ENCODE measurements at regions not wholly inside any gene's neighbourhood (a gene's known extent, or its start where the extent isn't known, plus 50 kb on each side); places are given as distances from the start of the nearest gene placed in this dataset.

DNA sequence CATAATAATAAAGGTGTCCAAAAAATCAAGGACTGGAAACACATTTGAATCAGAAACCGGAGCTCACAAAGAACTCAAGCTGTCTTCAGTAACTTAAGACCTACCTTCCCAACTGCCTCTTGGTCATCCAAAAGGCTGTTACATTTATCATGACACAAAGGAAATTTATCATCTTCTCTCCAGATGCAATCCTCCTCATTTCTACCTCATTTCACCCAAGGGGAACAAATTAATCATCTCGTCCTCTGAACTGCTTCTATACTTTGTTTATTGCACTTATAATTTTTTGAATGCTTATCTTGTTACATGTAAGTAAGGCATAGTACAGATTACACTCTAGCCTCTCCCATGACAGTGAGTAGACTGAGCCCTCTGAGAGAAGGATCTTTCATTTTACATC lies 105.1 kb upstream of the RGPD4 start:
- H3K36me3 ChIP-seq (ENCODE audit: control insufficient read depth, insufficient read depth, low read length) = peaks cover 83% of the 10 kb centered on the region
- no peaks in the 10 kb centered on the region for H3K27me3 ChIP-seq (ENCODE audit: control insufficient read depth in 2 of 2, insufficient read depth in 2 of 2, low read length in 2 of 2)
- H3K4me3 ChIP-seq = no peak overlapping the region
- no peak overlapping the region for H2AFZ ChIP-seq (ENCODE audit: low read depth, low read length)
- TF ChIP-seq DNMT1 (IDR thresholded peaks at IDR 0.05) (no peak), ZFPM2 (CRISPR knock-in tag; IDR thresholded peaks at IDR 0.05) (no peak), KLF10 (CRISPR knock-in tag; IDR thresholded peaks at IDR 0.05) (no peak), PHB (CRISPR knock-in tag; IDR thresholded peaks at IDR 0.05) (no peak), NONO (IDR thresholded peaks at IDR 0.05; ENCODE audit: low read depth in 2 of 2, low read length in 1 of 2) (no peak), MEIS2 (IDR thresholded peaks at IDR 0.05; ENCODE audit: partially characterized antibody) (peak; percentile 45)
- TF ChIP-seq, protein P1, sequence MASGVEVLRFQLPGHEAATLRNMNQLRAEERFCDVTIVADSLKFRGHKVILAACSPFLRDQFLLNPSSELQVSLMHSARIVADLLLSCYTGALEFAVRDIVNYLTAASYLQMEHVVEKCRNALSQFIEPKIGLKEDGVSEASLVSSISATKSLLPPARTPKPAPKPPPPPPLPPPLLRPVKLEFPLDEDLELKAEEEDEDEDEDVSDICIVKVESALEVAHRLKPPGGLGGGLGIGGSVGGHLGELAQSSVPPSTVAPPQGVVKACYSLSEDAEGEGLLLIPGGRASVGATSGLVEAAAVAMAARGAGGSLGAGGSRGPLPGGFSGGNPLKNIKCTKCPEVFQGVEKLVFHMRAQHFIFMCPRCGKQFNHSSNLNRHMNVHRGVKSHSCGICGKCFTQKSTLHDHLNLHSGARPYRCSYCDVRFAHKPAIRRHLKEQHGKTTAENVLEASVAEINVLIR (CRISPR knock-in tag; IDR thresholded peaks at IDR 0.05) = no peak
- TF ChIP-seq, protein P2, sequence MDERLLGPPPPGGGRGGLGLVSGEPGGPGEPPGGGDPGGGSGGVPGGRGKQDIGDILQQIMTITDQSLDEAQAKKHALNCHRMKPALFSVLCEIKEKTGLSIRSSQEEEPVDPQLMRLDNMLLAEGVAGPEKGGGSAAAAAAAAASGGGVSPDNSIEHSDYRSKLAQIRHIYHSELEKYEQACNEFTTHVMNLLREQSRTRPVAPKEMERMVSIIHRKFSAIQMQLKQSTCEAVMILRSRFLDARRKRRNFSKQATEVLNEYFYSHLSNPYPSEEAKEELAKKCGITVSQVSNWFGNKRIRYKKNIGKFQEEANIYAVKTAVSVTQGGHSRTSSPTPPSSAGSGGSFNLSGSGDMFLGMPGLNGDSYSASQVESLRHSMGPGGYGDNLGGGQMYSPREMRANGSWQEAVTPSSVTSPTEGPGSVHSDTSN (CRISPR knock-in tag; IDR thresholded peaks at IDR 0.05; ENCODE audit: low read depth) = no peak
- TF ChIP-seq, protein P2 (tag; conservative IDR thresholded peaks at IDR 0.05; ENCODE audit: low read depth) = 0 out of 2 replicates have a peak, but pooled peaks have one; percentile 38
- TF ChIP-seq, protein P3, sequence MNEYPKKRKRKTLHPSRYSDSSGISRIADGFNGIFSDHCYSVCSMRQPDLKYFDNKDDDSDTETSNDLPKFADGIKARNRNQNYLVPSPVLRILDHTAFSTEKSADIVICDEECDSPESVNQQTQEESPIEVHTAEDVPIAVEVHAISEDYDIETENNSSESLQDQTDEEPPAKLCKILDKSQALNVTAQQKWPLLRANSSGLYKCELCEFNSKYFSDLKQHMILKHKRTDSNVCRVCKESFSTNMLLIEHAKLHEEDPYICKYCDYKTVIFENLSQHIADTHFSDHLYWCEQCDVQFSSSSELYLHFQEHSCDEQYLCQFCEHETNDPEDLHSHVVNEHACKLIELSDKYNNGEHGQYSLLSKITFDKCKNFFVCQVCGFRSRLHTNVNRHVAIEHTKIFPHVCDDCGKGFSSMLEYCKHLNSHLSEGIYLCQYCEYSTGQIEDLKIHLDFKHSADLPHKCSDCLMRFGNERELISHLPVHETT (CRISPR knock-in tag; conservative IDR thresholded peaks at IDR 0.05 in 1 of 2, IDR thresholded peaks at IDR 0.05 in 1 of 2) = no peak
- no peaks in the 10 kb centered on the region for H3K9me3 ChIP-seq (replicated peaks; ENCODE audit: control insufficient read depth, insufficient read depth, low read depth, low read length)
- H3K4me1 ChIP-seq (replicated peaks in 1 of 2; ENCODE audit: control insufficient read depth in 2 of 2, insufficient read depth in 2 of 2, low read length in 2 of 2) = peaks cover 0 to 4% of the 10 kb centered on the region in 2 experiments; a peak in 2 of 5 replicates
- in situ Hi-C loops (cut with MboI) (no loop called here), intact Hi-C loops (cut with micrococcal nuclease) (no loop called here)
- H3K27ac ChIP-seq (ENCODE audit: extremely low read depth, low read depth, low read length) = peak overlapping the region; percentile 14; the same call in 1 of the 3 replicates
- H3K9me1 ChIP-seq (ENCODE audit: control insufficient read depth, insufficient read depth, low read length) = no peaks in the 10 kb centered on the region
- H3K79me2 ChIP-seq (ENCODE audit: control insufficient read depth, insufficient read depth, low read length) = peaks cover 95% of the 10 kb centered on the region
- no peak for FAIRE-seq
- no peak overlapping the region for H3K4me2 ChIP-seq (ENCODE audit: insufficient read depth, low read length)
- peaks cover 32% of the 10 kb centered on the region for H4K20me1 ChIP-seq (replicated peaks; ENCODE audit: control insufficient read depth, insufficient read depth, low read length)
- peak; percentile 15; the same call in 1 of the 3 replicates for ATAC-seq
- POLR2A ChIA-PET = no interaction called here
- CTCF ChIA-PET (ENCODE audit: low intra/inter-chr PET ratio) = no interaction called here
- WGBS (ENCODE audit: insufficient coverage, low coverage, missing lambda C conversion rate) = 37% methylated on average over 2 of the region's 2 CpGs
- no peak for DNase-seq (ENCODE audit: extremely low read depth in 1 of 4, low spot score in 3 of 4)
- BruUV-seq (replicated peaks) = no TSS peak
- no peak overlapping the region for H3K9ac ChIP-seq (ENCODE audit: insufficient read depth in 1 of 2, low read depth in 2 of 2, low read length in 2 of 2)

All from K562 (cell line).